ENCODE measurements at regions not wholly inside any gene's neighbourhood (a gene's known extent, or its start where the extent isn't known, plus 50 kb on each side); places are given as distances from the start of the nearest gene placed in this dataset.
A peak's percentile ranks its signal among the peaks of the same experiment; 100 is the strongest.

DNA sequence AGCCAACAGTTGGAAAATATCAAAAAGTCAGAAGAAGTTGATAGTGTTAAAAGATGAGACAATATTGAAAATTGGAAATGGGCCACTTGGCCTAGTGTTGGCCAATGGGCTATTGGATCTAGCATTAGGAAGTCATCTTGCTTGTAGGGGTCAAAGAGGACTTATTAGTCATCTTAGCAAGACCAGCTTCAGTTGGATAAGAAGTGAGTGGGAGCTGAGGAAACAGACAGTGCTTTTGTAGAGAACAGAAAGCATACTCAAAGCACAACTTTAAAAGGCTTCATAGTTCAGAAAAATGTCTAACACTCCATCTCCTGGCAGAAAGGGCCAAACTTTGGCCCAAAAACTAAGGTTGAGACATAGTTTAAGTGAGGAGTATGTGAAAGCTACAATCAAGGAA lies 139.9 kb upstream of the PKN2 start:
- no peaks in the 10 kb centered on the region for H3K36me3 Mint-ChIP-seq (ENCODE audit: low read depth)
- H3K4me1 Mint-ChIP-seq: no peaks in the 10 kb centered on the region
- TF ChIP-seq, protein P1, sequence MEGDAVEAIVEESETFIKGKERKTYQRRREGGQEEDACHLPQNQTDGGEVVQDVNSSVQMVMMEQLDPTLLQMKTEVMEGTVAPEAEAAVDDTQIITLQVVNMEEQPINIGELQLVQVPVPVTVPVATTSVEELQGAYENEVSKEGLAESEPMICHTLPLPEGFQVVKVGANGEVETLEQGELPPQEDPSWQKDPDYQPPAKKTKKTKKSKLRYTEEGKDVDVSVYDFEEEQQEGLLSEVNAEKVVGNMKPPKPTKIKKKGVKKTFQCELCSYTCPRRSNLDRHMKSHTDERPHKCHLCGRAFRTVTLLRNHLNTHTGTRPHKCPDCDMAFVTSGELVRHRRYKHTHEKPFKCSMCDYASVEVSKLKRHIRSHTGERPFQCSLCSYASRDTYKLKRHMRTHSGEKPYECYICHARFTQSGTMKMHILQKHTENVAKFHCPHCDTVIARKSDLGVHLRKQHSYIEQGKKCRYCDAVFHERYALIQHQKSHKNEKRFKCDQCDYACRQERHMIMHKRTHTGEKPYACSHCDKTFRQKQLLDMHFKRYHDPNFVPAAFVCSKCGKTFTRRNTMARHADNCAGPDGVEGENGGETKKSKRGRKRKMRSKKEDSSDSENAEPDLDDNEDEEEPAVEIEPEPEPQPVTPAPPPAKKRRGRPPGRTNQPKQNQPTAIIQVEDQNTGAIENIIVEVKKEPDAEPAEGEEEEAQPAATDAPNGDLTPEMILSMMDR (IDR thresholded peaks at IDR 0.05; ENCODE audit: unreplicated experiment in 3 of 3): no peak
- H3K9me3 Mint-ChIP-seq: peaks cover 2% of the 10 kb centered on the region
- H3K27me3 Mint-ChIP-seq (ENCODE audit: low read depth): no peaks in the 10 kb centered on the region
- H3K27ac Mint-ChIP-seq: no peak overlapping the region
- no peak overlapping the region for H3K4me3 Mint-ChIP-seq

DNA sequence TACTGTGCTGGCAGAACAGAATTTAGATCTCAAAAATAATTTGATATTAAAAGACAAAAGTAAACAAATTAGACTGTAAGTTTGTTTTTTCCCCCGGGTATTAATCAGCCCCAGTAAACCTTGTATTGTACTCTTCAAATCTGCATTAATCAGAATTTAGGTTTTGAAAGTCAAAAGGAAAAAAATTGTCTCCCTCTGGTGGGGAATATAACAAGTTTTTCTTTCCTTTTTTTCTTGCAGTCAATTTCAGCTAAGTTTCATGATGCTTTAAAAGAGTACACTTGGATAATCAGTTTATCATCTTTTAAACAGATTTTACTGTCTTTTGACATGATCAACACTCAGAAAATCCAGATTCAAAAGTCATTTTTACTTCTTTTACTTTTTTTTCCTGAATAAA lies 134.5 kb upstream of the PKN2 start:
- Mint-ChIP-seq H3K27ac (no peak overlapping the region), H3K36me3 (ENCODE audit: low read depth) (no peaks in the 10 kb centered on the region), H3K4me3 (no peak overlapping the region), H3K4me1 (no peaks in the 10 kb centered on the region), H3K27me3 (ENCODE audit: low read depth) (no peaks in the 10 kb centered on the region), H3K9me3 (no peaks in the 10 kb centered on the region)
- TF ChIP-seq, protein P1 (IDR thresholded peaks at IDR 0.05; ENCODE audit: unreplicated experiment in 3 of 3): peak; percentile 34 to 42 (median 39)

DNA sequence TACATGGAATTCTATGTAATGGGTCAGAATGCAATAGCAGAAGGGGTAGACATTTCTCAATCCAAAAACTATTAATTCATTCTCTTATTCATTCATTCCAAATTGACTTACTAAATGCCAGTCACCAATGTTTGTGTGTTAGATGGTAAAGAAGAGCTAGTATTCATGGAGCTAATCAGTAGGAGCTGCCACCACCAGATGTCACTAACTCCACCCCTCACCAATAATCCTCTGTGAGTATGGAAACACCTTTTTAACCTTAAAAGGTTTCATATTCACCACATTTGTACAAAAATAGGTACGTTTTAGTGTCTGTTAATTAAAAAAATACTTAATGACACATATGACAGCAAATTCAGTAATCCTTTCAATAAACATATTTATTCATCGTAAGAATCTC lies 131.8 kb upstream of the PKN2 start:
- TF ChIP-seq, protein P1 (IDR thresholded peaks at IDR 0.05; ENCODE audit: unreplicated experiment in 3 of 3): no peak
- Mint-ChIP-seq H3K27ac (no peak overlapping the region), H3K27me3 (ENCODE audit: low read depth) (no peaks in the 10 kb centered on the region), H3K9me3 (no peaks in the 10 kb centered on the region), H3K4me3 (no peak overlapping the region), H3K36me3 (ENCODE audit: low read depth) (no peaks in the 10 kb centered on the region), H3K4me1 (no peaks in the 10 kb centered on the region)

DNA sequence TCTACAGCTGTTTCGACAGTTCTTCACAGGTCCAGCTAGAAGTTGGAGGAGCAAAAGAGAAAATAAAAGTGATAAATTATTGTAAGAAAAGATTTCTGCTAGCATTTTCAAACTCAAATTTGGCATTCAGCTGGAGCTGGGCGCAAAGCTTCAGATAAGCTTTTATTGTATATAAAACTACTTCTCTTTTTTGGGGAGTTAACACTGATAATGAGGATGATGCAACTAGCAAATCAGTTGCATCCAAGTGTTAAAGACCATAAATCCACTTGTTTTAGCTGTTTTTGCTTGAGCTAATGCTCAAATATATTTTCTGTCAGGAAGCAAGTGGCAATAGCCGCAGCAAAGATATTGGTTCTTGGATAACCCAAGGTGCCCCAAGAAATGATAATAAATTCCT lies 127.1 kb upstream of the PKN2 start:
- TF ChIP-seq, protein P1 (IDR thresholded peaks at IDR 0.05; ENCODE audit: unreplicated experiment in 3 of 3): no peak
- H3K27me3 Mint-ChIP-seq (ENCODE audit: low read depth): no peaks in the 10 kb centered on the region
- H3K27ac Mint-ChIP-seq: no peak overlapping the region
- H3K36me3 Mint-ChIP-seq (ENCODE audit: low read depth): no peaks in the 10 kb centered on the region
- H3K9me3 Mint-ChIP-seq: no peaks in the 10 kb centered on the region
- H3K4me3 Mint-ChIP-seq: no peak overlapping the region
- H3K4me1 Mint-ChIP-seq: no peaks in the 10 kb centered on the region

DNA sequence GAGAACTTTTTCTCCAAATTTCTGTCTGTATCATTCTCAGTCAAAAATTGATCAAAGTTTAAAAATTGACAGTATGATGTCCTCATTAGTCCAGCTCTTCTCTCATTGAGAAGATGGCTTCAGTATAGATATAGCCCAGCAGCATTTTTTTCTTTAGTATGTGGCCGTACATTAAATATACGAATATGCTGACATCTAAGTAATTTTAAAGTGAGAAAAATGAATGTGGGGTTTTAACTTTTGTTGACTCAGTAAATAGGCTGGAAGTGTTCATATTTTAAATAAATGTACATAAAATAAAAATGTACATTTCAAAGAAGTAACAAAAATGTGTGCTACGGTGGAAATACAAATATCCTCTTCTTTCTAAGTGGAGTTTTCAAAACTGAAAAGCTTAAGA lies 123.5 kb upstream of the PKN2 start:
- no peak overlapping the region for H3K4me3 Mint-ChIP-seq
- H3K4me1 Mint-ChIP-seq: no peaks in the 10 kb centered on the region
- no peak overlapping the region for H3K27ac Mint-ChIP-seq
- H3K9me3 Mint-ChIP-seq: no peaks in the 10 kb centered on the region
- H3K27me3 Mint-ChIP-seq (ENCODE audit: low read depth): no peaks in the 10 kb centered on the region
- H3K36me3 Mint-ChIP-seq (ENCODE audit: low read depth): no peaks in the 10 kb centered on the region
- TF ChIP-seq, protein P1 (IDR thresholded peaks at IDR 0.05; ENCODE audit: unreplicated experiment in 3 of 3): no peak

DNA sequence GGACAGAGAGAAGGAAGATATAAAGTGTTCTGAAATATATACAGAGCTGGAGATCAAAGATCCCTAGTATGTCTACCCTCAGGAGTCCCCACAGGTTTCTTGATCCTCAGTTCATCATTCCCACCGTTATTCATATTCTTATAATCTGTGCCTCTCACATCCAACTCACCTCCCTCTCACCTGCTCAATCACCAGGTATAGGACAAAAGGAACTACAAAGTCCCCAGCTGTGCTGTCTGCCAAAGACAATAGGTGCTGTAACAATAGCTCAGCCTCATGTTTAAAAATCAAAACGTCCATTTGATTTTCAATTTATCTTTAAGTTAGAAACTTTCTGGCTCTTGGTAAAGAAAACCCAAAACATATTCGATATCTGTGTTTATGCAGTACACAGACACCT lies 121.1 kb upstream of the PKN2 start:
- Mint-ChIP-seq H3K27me3 (ENCODE audit: low read depth) (no peaks in the 10 kb centered on the region), H3K27ac (no peak overlapping the region), H3K4me1 (no peaks in the 10 kb centered on the region), H3K4me3 (no peak overlapping the region), H3K36me3 (ENCODE audit: low read depth) (no peaks in the 10 kb centered on the region), H3K9me3 (no peaks in the 10 kb centered on the region)
- TF ChIP-seq, protein P1 (IDR thresholded peaks at IDR 0.05; ENCODE audit: unreplicated experiment in 3 of 3): no peak

All from nephron (organoid).